Glomerular visceral epithelial cell (primary cell): ENCODE measurements at regions not wholly inside any gene's neighbourhood (a gene's known extent, or its start where the extent isn't known, plus 50 kb on each side); places are given as distances from the start of the nearest gene placed in this dataset.
"Not testable (repeated sequence)": the region's sequence is repeated elsewhere in the genome, so short reads cannot be mapped to it uniquely, and the experiment has no call there.

ENCODE experiments used
- DNase-seq: peaks from one replicate; pipeline ENCODE4 v3.0.0-alpha.2; 2016; ENCODE audit errors: extremely low spot score

GRCh38 chr5:60489377-60489776 is 210.6 kb downstream of the DEPDC1B start:
- no peak for DNase-seq

DNA sequence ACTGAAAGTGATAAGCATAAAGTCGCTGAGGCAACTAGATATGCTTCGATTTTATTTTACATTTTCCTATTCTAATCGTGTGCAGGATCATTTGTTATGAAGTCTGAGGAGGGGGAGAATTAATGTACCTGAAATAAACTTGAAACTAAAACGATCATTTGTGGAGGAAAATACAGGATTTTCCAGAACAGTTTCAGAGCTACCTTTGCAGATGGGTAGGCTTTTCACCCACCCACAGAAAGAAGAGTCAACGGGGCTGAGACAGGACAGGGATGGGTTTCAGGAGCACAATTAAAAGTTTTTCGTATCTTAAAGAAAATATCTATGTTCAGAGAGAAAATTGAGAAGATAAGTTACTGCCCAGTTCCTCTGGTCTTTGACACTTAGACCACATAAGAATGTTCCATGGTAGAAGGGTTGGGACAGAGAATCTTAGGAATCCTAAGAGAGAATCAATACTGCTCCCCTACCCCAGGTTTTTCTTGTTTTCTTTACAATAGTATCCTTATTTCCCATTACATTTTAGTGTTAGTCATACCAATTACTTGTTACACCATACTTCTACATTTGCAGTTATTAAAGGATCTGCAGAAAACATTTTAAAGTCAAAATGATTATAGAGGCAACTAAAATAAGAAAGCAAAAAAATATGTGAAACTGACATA is 211.4 kb downstream of the DEPDC1B start:
- DNase-seq, result no peak

DNA sequence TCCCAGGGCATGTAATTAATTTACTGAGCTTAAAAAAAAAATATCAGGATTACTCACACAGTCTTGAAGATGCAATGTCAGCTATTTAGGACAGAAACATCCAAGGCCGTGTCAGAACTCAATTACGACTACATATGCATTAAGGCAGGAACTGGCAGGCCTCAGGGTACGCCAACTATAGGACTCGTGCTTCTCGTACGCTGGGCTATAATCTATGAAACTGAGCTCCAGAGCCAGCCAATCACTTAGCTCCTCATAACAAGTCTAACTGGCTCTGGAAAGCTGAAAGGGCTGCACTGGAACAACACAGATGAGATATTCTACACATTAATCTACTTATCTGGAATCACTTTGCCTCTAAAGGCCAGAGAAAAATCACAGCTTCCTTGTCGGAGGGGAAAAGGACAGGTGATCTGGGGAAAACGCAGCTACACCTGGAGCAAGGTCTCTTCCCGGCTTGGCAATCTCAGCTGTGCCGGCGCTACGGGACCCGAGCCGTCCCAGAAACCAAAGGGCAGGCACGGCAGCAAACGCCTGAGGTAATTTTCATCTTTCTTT is 212.0 kb downstream of the DEPDC1B start:
- no peak for DNase-seq

GRCh38 chr5:60487476-60487875 is 212.5 kb downstream of the DEPDC1B start:
- no peak for DNase-seq

DNA sequence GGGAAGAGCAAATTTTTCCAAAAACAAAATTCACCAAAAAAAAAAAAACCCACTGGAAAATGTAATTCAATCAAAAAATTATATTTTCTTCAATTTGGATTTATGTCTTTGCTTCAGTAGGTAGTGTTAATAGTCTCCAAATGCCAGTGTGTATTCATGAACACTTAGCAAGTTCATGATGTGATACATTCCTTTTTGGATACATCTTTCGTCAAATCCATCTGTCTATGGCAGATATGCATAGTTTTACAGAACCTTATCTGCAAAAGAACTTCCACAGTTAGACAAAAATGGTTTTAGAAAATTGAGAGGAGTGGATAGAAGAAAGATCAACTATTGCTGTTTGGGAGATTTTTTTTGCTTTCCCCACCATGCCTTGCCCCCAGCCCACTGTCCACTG is 214.6 kb downstream of the DEPDC1B start:
- no peak for DNase-seq

DNA sequence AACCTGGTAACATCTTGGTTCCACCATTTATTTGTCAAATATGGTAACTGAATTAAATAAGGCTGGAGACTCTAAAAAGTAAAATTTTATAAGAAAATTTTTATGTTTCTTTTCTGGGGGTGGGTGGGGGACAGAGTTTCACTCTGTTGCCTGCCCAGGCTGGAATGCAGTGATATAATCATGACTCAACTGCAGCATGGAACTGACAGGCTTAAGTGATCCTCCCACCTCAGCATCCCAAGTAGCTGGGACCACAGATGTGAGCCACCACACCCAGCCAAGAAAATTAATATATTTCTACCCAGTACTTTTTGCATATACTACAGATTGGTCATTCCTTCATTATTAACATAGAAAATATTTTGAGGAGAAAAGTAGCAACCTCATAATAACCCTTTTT is 216.9 kb downstream of the DEPDC1B start:
- no peak for DNase-seq

- DNase-seq, result no peak
Observed at GRCh38 chr5:60482301-60482700, 217.7 kb downstream of the DEPDC1B start.

DNA sequence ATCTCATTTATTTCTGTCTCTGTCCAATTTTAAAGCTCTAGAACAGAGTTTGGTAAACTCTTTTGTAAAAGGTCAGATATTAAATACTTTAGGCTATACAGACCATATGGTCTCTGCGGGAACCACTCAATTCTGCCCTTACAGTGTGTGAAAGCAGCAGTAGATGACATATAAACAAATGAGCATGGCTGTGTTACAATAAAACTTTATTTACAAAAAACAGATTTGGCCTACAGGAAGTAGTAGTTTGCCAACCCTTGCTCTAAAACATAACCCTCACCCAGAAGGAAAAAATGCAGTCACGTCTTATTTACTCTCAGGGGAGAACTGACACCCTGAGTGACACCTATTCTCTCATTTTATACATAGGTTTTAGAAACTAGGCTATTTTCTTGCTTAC is 220.4 kb downstream of the DEPDC1B start:
- no peak for DNase-seq

GRCh38 chr5:60477849-60478248 is 222.1 kb downstream of the DEPDC1B start:
- no peak for DNase-seq

DNA sequence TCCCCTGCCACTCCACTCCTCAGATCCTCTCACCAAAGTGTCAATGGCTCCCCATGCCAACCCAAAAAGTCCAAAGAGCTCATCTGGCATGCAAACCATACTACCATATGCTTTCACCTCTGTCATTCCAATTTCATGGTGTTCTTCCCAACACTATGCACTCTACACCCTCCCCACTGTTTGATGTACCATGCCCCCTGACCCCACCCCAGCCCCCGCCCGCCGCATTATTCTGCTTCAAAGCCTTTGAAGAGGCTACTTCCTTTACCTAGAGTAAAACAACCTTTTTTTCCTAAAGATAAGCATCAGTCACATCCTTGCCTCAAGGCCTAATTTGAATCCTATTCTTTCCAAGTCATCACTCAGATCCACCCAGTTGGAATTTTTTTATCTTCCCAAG is 226.3 kb downstream of the DEPDC1B start:
- DNase-seq, result no peak

- not testable (repeated sequence) for DNase-seq
Observed at GRCh38 chr5:60473027-60473426, 226.9 kb downstream of the DEPDC1B start.

- no peak for DNase-seq
Observed at GRCh38 chr5:60470881-60471280, 229.1 kb downstream of the DEPDC1B start.

- DNase-seq, result no peak
Observed at GRCh38 chr5:60469286-60469685, 230.7 kb downstream of the DEPDC1B start.

- DNase-seq, result no peak
Observed at GRCh38 chr5:60463179-60463868, 236.6 kb downstream of the DEPDC1B start.

GRCh38 chr5:60458666-60459065 is 241.3 kb downstream of the DEPDC1B start:
- DNase-seq, result no peak

DNA sequence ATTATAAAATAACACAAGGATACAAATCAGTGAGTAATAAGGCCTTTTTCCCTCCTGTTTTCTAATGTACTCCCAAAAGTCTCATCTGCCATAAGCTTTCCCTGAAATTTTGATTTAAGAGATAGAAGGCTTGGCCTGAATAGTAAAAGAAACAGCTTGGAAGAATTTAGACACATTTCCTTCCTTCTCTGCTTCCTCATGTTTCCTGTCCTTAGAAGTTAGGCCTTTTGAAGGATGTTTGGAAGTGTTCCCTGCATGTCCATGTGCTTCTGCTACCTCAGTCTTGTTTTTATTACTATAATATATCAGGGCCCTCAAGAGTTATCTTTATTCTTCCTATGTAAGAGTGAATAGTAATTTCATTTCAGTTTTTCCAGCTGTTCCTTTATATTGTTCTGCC is 242.7 kb downstream of the DEPDC1B start:
- DNase-seq, result no peak

GRCh38 chr5:60455589-60455988 is 244.4 kb downstream of the DEPDC1B start:
- no peak for DNase-seq

GRCh38 chr5:60454277-60454676 is 245.7 kb downstream of the DEPDC1B start:
- not testable (repeated sequence) for DNase-seq

DNA sequence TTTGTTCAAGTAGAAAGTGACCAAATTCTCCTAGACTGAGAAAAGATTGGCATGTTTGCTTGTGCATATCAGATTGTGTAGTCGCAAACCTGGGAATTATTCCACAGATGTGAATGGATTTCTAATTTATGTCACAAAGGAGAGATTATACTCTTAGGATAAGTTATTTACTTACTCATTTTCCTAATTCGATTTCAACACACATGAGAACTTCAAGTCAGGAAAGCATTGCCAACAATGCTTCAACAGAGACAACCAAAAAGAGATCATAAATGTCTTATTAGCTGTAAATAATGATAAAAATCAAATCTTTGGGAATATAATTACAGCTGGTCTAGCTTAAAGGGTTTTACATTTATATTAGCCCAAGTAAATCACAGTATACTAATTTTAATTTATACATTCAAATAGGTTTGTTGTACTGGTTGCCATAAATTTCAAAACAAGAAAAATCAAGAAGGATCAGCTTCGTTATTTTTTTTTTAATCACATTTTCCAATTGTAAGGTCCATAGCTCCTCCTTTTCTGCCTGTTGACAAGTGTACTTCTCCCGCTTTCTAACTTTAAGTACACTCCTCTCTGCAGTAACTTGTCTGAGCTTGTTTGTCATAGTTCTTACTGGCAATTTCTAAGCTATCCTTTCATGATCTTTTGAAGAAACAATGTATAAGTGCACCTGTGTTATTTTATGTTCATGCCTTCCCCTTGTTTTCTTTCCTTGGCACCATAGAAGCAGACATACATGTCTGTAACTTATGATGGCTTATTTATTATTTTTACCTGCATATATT is 246.6 kb downstream of the DEPDC1B start:
- DNase-seq, result no peak

GRCh38 chr5:60448600-60448999 is 251.4 kb downstream of the DEPDC1B start:
- DNase-seq, result no peak

DNA sequence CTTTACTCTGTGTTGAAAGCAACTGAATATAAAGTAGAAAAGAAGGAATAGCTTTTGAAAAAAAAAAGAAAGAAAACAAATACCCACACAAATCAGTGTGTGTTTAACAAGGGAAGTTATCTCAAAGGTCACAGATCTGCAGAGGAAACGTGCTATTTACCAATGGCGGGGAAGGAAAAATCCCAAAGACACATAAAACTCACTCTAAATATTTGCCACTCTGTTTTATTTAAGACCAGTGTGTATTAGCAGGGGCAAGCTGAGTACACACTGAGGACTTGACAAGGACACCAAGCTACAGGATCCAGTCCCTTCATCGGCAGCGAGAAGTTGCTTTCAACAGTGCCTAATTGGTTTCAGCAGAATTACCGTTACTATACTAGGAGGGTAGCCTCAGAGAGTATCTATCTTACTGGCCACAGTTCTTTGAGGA is 252.5 kb downstream of the DEPDC1B start:
- no peak for DNase-seq

GRCh38 chr5:60446917-60447316 is 253.0 kb downstream of the DEPDC1B start:
- no peak for DNase-seq
